OCI-LY1 (cell line): ENCODE measurements at regions not wholly inside any gene's neighbourhood (a gene's known extent, or its start where the extent isn't known, plus 50 kb on each side); places are given as distances from the start of the nearest gene placed in this dataset.

Experiments used
- EZH2 ChIP-seq: fragments of 200-600 bp; sonication (generic), shearing (Covaris generic); IDR thresholded peaks from 2 replicates; pipeline ENCODE4 v1.8.0; 2017; ENCODE audit warnings: borderline replicate concordance, mixed run types, mild to moderate bottlenecking, antibody characterized with exemption, low read length, moderate library complexity, mixed read lengths
- TF ChIP-seq, protein P1 (sequence below): fragments of 200-600 bp; sonication (generic), shearing (Covaris generic); IDR thresholded peaks from 2 replicates; pipeline ENCODE4 v1.5.1; 2017; ENCODE audit warnings: mild to moderate bottlenecking, antibody characterized with exemption, low read length, moderate library complexity, mixed read lengths

GRCh38 chr5:117942861-117943519 is 1045.4 kb downstream of the DTWD2 start:
- TF ChIP-seq, protein P1, sequence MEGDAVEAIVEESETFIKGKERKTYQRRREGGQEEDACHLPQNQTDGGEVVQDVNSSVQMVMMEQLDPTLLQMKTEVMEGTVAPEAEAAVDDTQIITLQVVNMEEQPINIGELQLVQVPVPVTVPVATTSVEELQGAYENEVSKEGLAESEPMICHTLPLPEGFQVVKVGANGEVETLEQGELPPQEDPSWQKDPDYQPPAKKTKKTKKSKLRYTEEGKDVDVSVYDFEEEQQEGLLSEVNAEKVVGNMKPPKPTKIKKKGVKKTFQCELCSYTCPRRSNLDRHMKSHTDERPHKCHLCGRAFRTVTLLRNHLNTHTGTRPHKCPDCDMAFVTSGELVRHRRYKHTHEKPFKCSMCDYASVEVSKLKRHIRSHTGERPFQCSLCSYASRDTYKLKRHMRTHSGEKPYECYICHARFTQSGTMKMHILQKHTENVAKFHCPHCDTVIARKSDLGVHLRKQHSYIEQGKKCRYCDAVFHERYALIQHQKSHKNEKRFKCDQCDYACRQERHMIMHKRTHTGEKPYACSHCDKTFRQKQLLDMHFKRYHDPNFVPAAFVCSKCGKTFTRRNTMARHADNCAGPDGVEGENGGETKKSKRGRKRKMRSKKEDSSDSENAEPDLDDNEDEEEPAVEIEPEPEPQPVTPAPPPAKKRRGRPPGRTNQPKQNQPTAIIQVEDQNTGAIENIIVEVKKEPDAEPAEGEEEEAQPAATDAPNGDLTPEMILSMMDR = no peak
- TF ChIP-seq EZH2 = no peak
